ENCODE measurements at regions not wholly inside any gene's neighbourhood (a gene's known extent, or its start where the extent isn't known, plus 50 kb on each side); places are given as distances from the start of the nearest gene placed in this dataset.
"Not testable (repeated sequence)": the region's sequence is repeated elsewhere in the genome, so short reads cannot be mapped to it uniquely, and the experiment has no call there.

DNA sequence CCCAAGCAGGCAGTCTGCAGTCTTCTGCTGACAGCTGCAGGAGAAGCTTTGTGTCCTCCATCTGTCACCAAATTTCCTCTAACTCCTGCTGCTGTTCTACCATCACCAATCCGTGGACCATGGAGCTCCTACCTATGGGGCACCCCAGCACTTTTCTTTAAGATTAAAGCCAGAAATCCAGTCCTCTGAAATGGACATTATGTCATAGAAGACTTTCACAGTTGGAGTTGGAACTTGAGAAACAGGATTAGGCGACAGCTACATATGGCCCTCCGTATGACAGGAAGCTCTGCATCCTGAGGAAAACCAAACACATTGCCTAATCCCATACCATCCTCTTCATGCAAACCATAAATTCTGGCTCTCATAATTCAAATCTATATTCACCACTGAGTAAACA lies 470.6 kb upstream of the GALNTL6 start:
- TF ChIP-seq, protein P1, sequence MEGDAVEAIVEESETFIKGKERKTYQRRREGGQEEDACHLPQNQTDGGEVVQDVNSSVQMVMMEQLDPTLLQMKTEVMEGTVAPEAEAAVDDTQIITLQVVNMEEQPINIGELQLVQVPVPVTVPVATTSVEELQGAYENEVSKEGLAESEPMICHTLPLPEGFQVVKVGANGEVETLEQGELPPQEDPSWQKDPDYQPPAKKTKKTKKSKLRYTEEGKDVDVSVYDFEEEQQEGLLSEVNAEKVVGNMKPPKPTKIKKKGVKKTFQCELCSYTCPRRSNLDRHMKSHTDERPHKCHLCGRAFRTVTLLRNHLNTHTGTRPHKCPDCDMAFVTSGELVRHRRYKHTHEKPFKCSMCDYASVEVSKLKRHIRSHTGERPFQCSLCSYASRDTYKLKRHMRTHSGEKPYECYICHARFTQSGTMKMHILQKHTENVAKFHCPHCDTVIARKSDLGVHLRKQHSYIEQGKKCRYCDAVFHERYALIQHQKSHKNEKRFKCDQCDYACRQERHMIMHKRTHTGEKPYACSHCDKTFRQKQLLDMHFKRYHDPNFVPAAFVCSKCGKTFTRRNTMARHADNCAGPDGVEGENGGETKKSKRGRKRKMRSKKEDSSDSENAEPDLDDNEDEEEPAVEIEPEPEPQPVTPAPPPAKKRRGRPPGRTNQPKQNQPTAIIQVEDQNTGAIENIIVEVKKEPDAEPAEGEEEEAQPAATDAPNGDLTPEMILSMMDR (IDR thresholded peaks at IDR 0.05; ENCODE audit: low read depth, low read length): no peak
- in situ Hi-C loops (cut with HindIII; ENCODE audit: low sequenced_read_pairs): no loop called here
- DNase-seq (ENCODE audit: low read depth, low spot score): no peak
- no peak overlapping the region for H3K4me3 ChIP-seq (ENCODE audit: low read depth, low read length)

DNA sequence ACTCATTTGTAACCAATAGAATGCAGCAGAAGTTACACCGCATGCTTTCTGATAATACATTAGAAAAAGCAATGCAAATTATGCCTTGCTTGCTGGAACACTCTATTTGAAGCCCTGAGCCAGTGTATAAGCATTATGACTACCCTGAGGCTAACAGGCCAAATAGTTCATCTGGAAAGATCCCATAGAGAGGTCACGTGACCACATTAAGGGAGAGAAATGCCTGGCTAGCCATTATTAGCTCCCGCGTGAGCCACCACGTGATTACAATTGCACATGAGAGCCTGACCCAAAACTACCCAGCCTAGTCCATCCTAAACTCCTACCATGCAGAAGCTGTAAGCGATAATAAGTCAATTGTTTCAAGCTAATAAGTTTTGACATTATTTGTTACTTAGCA lies 472.9 kb upstream of the GALNTL6 start:
- H3K4me3 ChIP-seq (ENCODE audit: low read depth, low read length): no peak overlapping the region
- no peak for DNase-seq (ENCODE audit: low read depth, low spot score)
- in situ Hi-C loops (cut with HindIII; ENCODE audit: low sequenced_read_pairs): no loop called here
- TF ChIP-seq, protein P1 (IDR thresholded peaks at IDR 0.05; ENCODE audit: low read depth, low read length): no peak

DNA sequence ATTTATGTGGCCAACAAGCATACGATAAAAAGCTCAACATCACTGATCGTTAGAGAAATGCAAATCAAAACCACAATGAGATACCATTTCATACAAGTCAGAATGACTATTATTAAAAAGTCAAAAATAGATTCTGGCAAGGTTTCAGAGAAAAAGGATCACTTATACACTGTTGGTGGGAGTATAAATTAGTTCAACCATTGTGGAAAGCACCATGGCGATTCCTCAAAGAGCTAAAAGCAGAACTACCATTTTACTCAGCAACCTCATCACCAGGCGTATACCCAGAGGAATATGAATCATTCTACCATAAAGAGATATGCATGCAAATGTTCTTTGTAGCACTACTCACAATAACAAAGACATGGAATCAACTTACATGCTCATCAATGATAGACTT lies 478.7 kb upstream of the GALNTL6 start:
- no peak overlapping the region for H3K4me3 ChIP-seq (ENCODE audit: low read depth, low read length)
- DNase-seq (ENCODE audit: low read depth, low spot score): no peak
- TF ChIP-seq, protein P1 (IDR thresholded peaks at IDR 0.05; ENCODE audit: low read depth, low read length): no peak
- in situ Hi-C loops (cut with HindIII; ENCODE audit: low sequenced_read_pairs): no loop called here

DNA sequence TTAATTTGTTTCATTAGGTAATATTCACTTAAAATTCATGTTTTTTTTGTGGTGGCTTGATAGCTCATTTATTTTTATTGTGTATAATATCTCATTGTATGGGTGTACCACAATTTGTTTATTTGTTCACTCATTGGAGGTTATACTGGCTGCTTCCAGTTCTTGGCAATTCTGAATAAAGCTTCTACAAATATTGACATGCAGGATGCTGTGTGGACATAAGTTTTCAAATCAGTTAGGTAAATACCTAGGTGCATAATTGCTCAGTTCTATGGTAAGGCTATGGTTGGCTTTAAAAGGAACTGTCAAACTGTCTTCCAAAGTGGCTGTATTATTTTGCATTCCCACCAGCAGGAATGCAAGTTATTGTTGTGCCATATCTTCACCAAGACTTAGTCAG lies 504.5 kb upstream of the GALNTL6 start:
- in situ Hi-C loops (cut with HindIII; ENCODE audit: low sequenced_read_pairs): no loop called here

DNA sequence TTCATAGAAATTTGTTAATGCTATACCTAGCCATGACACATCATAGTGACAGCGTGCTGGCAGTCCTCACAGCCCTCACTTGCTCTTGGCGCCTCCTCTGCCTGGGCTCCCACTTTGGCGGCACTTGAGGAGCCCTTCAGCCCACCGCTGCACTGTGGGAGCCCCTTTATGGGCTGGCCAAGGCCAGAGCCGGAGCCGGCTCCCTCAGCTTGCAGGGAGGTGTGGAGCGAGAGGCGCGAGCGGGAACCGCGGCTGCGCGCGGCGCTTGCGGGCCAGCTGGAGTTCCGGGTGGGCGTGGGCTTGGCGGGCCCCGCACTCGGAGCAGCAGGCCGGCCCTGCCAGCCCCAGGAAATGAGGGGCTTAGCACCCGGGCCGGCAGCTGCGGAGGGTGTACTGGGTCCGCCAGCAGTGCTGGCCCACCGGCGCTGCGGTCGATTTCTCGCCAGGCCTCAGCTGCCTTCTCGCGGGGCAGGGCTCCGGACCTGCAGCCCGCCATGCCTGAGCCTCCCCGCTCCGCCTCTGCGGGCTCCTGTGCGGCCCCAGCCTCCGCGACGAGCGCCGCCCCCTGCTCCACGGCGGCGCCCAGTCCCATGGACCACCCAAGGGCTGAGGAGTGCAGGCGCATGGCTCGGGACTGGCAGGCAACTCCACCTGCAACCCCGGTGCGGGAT lies 515.0 kb upstream of the GALNTL6 start:
- in situ Hi-C loops (cut with HindIII; ENCODE audit: low sequenced_read_pairs); DNase-seq (ENCODE audit: low read depth, low spot score); H3K4me3 ChIP-seq (ENCODE audit: low read depth, low read length): not testable (repeated sequence)

More for the DNA sequence above, 504.5 kb upstream of the GALNTL6 start:
- no peak overlapping the region for H3K4me3 ChIP-seq (ENCODE audit: low read depth, low read length)
- DNase-seq (ENCODE audit: low read depth, low spot score): no peak
- TF ChIP-seq, protein P1 (IDR thresholded peaks at IDR 0.05; ENCODE audit: low read depth, low read length): no peak

DNA sequence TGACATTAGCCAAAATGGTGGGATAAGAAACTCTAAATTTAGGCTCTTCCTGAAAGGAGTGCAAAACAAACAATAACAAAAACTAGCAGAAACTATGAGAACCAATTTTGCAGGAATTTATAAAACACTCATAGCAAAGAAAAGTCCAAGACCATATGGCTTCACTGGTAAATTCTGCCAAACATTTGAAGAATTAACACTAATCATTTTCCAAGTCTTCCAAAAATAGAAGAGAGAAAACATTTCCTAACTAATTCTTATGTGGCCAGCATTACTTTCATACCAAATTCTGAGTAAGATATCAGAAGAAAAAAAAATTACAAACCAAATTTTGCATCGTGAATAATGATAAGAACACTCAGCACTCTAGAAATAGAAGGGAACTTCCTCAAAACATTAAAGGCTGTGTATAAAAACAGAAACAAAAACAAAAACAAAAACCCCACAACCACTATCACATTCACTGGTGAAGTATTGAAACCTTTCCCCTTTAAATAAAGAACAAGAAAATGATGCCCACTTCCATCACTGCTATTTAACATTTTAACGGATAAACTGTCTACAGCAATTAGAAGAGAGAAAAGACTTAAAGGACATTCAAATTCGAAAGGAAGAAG lies 524.3 kb upstream of the GALNTL6 start:
- H3K4me3 ChIP-seq (ENCODE audit: low read depth, low read length): no peak overlapping the region
- TF ChIP-seq, protein P1 (IDR thresholded peaks at IDR 0.05; ENCODE audit: low read depth, low read length): no peak
- DNase-seq (ENCODE audit: low read depth, low spot score): no peak
- in situ Hi-C loops (cut with HindIII; ENCODE audit: low sequenced_read_pairs): no loop called here

DNA sequence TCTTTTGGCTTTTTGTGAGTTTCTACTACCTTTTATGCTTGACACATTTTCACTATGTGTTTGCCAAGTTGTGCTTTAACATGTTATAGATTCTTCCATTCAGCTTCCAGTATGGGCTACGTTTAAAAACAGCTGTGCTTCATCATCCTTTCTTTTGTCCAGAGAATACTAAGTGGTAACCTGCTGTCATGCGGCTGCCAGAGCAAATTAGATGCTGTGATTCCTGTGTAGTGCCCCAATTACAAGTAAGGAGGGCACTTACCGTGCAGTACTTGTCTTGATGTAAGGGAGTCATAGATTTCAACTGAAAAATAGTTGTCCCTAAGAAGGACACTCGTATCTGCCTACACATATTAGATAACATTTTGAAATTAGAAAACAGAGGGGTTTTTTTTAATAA lies 531.8 kb upstream of the GALNTL6 start:
- TF ChIP-seq, protein P1 (IDR thresholded peaks at IDR 0.05; ENCODE audit: low read depth, low read length): no peak
- DNase-seq (ENCODE audit: low read depth, low spot score): no peak
- in situ Hi-C loops (cut with HindIII; ENCODE audit: low sequenced_read_pairs): no loop called here
- no peak overlapping the region for H3K4me3 ChIP-seq (ENCODE audit: low read depth, low read length)

Measured in astrocyte of the spinal cord (primary cell).